ENCODE measurements at regions not wholly inside any gene's neighbourhood (a gene's known extent, or its start where the extent isn't known, plus 50 kb on each side); places are given as distances from the start of the nearest gene placed in this dataset.

- Histone ChIP-seq H3K23me2 (ENCODE audit: low read depth, low read length) (no peaks in the 10 kb centered on the region), H4K8ac (ENCODE audit: extremely low read depth, insufficient read depth, low read length) (no peak overlapping the region), H3K36me3 (ENCODE audit: control insufficient read depth in 2 of 4, insufficient read depth in 4 of 4, low read length in 3 of 4) (no peaks in the 10 kb centered on the region), H3K9ac (replicated peaks in 1 of 4; ENCODE audit: extremely low read depth in 1 of 4, low read depth in 3 of 4, low read length in 3 of 4) (no peak overlapping the region), H3K56ac (replicated peaks; ENCODE audit: insufficient read length, low read depth, low read length) (no peak overlapping the region), H3K4me2 (ENCODE audit: insufficient read depth in 1 of 2, low read depth in 2 of 2, low read length in 2 of 2) (no peak overlapping the region), H2BK15ac (ENCODE audit: low read length) (no peak overlapping the region), H2BK12ac (ENCODE audit: low read depth, low read length) (no peak overlapping the region), H4K20me1 (replicated peaks in 1 of 2; ENCODE audit: control insufficient read depth in 1 of 2, insufficient read depth in 2 of 2, low read length in 2 of 2) (no peaks in the 10 kb centered on the region), H2AFZ (ENCODE audit: low read length) (no peak overlapping the region), H3K4ac (replicated peaks; ENCODE audit: insufficient read length, low read depth, low read length) (no peak overlapping the region), H3K27ac (ENCODE audit: low read depth, low read length) (no peak overlapping the region), H2AK5ac (ENCODE audit: low read depth, low read length) (no peak overlapping the region), H4K5ac (ENCODE audit: insufficient read length, low read depth, low read length) (no peak overlapping the region), H3K9me3 (ENCODE audit: insufficient read depth in 2 of 2, low read depth in 1 of 2, low read length in 1 of 2) (no peaks in the 10 kb centered on the region), H3K18ac (ENCODE audit: extremely low read depth, low read length) (no peak overlapping the region), H3K4me3 (ENCODE audit: extremely low read depth in 1 of 4, insufficient read depth in 2 of 4, low read depth in 3 of 4, low read length in 4 of 4) (no peak overlapping the region), H3K4me1 (replicated peaks in 1 of 4; ENCODE audit: control insufficient read depth in 3 of 4, insufficient read depth in 4 of 4, low read length in 3 of 4) (no peaks in the 10 kb centered on the region), H3K27me3 (replicated peaks in 1 of 4; ENCODE audit: control insufficient read depth in 3 of 4, extremely low read depth in 1 of 4, insufficient read depth in 3 of 4, low read length in 3 of 4) (no peaks in the 10 kb centered on the region), H3K14ac (ENCODE audit: insufficient read length) (no peak overlapping the region), H2BK120ac (replicated peaks; ENCODE audit: low read depth, low read length) (no peak overlapping the region), H3K79me2 (ENCODE audit: control insufficient read depth in 1 of 2, insufficient read depth in 2 of 2, low read length in 2 of 2) (no peaks in the 10 kb centered on the region), H3K23ac (ENCODE audit: insufficient read length) (no peak overlapping the region), H4K91ac (replicated peaks; ENCODE audit: insufficient read length, low read length) (no peak overlapping the region), H2BK5ac (ENCODE audit: low read depth, low read length) (no peak overlapping the region), H3K79me1 (ENCODE audit: low read depth, low read length) (no peaks in the 10 kb centered on the region), H2BK20ac (ENCODE audit: low read length) (no peak overlapping the region)
- POLR2A ChIA-PET (ENCODE audit: partially characterized antibody), result interaction anchor here (0.5 kb wide), 1 partner anchor 11 kb away, joined by 3 read pairs; no protein-coding TSS in a partner anchor
- DNase-seq (ENCODE audit: low read depth in 1 of 2, low spot score in 2 of 2) (no peak), FAIRE-seq (no peak)
- WGBS, 2 experiments (ENCODE audit: extremely low coverage in 1 of 2, insufficient coverage in 1 of 2, insufficient read length in 1 of 2, insufficient replicate concordance in 2 of 2, low coverage in 1 of 2, low lambda C conversion rate in 2 of 2, missing lambda C conversion rate in 1 of 2), result 88% methylated on average over 7 of the region's 7 CpGs; no CpG with 5 or more reads in 1 of the 2 experiments
- CTCF ChIA-PET (ENCODE audit: partially characterized antibody), result interaction anchor here (0.8 to 1.4 kb wide), 4 partner anchors 10 to 18 kb away, joined by 3 to 5 read pairs (median 3); no protein-coding TSS in a partner anchor
- TF ChIP-seq GABPA (IDR thresholded peaks at IDR 0.05; ENCODE audit: borderline replicate concordance, insufficient read depth, low read length), result no peak
Observed at GRCh38 chr2:2892892-2893291, 484.7 kb downstream of the EIPR1 start.

Measured in H1 (cell line).